ENCODE measurements at regions not wholly inside any gene's neighbourhood (a gene's known extent, or its start where the extent isn't known, plus 50 kb on each side); places are given as distances from the start of the nearest gene placed in this dataset.

DNA sequence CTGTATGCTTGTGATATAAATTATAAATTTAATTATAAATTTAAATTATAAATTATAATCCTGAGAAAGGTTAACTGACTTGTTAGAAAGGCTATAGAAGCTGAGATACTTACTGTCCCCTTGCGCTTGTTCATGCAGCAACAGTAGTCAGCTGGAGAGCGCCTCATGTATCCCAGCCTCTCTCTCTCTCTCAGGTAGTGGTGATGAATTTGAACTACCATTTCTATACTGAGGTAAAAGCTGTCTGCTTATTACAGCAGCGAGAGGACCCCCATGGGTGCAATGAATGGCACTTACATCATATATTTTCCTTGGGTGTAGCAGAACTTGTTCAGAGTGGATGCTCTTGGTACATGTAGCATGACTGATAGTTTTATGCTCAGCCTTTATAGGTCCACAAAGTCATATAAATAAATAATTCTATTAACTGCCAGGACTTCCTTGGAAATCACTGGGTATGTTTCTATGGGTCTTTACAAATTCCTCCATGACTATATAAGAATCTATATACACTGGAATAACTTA lies 1308.7 kb downstream of the REEP3 start:
- H3K4me1 Mint-ChIP-seq (ENCODE audit: insufficient read depth, unreplicated experiment): no peaks in the 10 kb centered on the region
- H3K9me3 Mint-ChIP-seq (ENCODE audit: unreplicated experiment): no peaks in the 10 kb centered on the region
- no peak for DNase-seq (ENCODE audit: unreplicated experiment)
- ChIA-PET POLR2A (no interaction called here), CTCF (no interaction called here)
- TF ChIP-seq, protein P1, sequence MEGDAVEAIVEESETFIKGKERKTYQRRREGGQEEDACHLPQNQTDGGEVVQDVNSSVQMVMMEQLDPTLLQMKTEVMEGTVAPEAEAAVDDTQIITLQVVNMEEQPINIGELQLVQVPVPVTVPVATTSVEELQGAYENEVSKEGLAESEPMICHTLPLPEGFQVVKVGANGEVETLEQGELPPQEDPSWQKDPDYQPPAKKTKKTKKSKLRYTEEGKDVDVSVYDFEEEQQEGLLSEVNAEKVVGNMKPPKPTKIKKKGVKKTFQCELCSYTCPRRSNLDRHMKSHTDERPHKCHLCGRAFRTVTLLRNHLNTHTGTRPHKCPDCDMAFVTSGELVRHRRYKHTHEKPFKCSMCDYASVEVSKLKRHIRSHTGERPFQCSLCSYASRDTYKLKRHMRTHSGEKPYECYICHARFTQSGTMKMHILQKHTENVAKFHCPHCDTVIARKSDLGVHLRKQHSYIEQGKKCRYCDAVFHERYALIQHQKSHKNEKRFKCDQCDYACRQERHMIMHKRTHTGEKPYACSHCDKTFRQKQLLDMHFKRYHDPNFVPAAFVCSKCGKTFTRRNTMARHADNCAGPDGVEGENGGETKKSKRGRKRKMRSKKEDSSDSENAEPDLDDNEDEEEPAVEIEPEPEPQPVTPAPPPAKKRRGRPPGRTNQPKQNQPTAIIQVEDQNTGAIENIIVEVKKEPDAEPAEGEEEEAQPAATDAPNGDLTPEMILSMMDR (IDR thresholded peaks at IDR 0.05; ENCODE audit: unreplicated experiment): no peak
- H3K4me3 Mint-ChIP-seq (ENCODE audit: unreplicated experiment): no peak overlapping the region
- intact Hi-C loops (cut with micrococcal nuclease): no loop called here
- H3K27me3 Mint-ChIP-seq (ENCODE audit: insufficient read depth, unreplicated experiment): no peaks in the 10 kb centered on the region
- BruUV-seq (replicated peaks): no TSS peak
- no peaks in the 10 kb centered on the region for H3K36me3 Mint-ChIP-seq (ENCODE audit: insufficient read depth, unreplicated experiment)
- H3K27ac Mint-ChIP-seq (ENCODE audit: low read depth, unreplicated experiment): no peak overlapping the region

DNA sequence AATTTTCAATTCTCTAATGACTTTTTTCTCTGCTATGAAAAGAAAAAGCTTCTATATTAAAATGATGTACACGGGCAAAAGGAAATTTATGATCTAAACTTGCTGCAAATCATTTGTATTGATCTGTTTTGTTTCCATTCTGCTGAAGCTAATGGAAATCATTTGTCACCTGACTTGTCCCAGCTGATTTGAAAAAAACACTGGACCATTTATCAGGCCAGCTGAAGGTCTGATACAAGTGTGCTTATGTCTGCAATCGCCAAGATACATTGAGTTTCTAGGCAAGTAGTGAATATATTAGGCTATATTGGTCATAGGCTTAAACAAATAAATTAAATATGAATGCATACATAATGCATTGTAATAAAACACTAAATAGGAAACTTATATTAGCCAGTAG lies 1309.7 kb downstream of the REEP3 start:
- ChIA-PET CTCF (interaction anchor here (0.6 kb wide), 1 partner anchor 17 kb away, joined by 4 read pairs; no protein-coding TSS in a partner anchor), POLR2A (no interaction called here)
- TF ChIP-seq, protein P1 (IDR thresholded peaks at IDR 0.05; ENCODE audit: unreplicated experiment): no peak
- DNase-seq (ENCODE audit: unreplicated experiment): no peak
- Mint-ChIP-seq H3K27me3 (ENCODE audit: insufficient read depth, unreplicated experiment) (no peaks in the 10 kb centered on the region), H3K4me3 (ENCODE audit: unreplicated experiment) (no peak overlapping the region), H3K9me3 (ENCODE audit: unreplicated experiment) (no peaks in the 10 kb centered on the region), H3K36me3 (ENCODE audit: insufficient read depth, unreplicated experiment) (no peaks in the 10 kb centered on the region), H3K4me1 (ENCODE audit: insufficient read depth, unreplicated experiment) (no peaks in the 10 kb centered on the region), H3K27ac (ENCODE audit: low read depth, unreplicated experiment) (no peak overlapping the region)
- intact Hi-C loops (cut with micrococcal nuclease): no loop called here
- BruUV-seq (replicated peaks): no TSS peak

DNA sequence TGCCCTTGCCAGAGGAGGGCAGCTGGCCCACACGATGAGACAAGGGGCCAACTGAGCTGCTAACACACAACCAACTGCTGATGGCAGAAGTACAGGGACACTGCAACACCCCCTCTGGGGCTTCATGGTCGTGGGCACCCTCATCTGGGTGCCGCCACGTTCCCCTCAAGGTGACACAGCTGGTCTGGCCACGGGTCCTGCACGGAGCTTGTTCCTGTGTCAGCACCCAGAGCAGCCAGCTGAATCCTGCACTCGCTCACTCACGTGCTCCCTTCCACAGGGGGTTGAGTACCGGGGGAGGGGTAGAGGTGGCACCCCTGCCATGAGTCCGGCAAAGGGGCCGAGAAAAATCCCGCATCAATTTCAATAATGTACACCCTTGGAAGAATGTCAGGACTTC lies 1319.1 kb downstream of the REEP3 start:
- BruUV-seq (replicated peaks): no TSS peak
- TF ChIP-seq, protein P1 (IDR thresholded peaks at IDR 0.05; ENCODE audit: unreplicated experiment): no peak
- Mint-ChIP-seq H3K4me1 (ENCODE audit: insufficient read depth, unreplicated experiment) (no peaks in the 10 kb centered on the region), H3K27ac (ENCODE audit: low read depth, unreplicated experiment) (no peak overlapping the region), H3K9me3 (ENCODE audit: unreplicated experiment) (no peaks in the 10 kb centered on the region), H3K27me3 (ENCODE audit: insufficient read depth, unreplicated experiment) (no peaks in the 10 kb centered on the region), H3K36me3 (ENCODE audit: insufficient read depth, unreplicated experiment) (no peaks in the 10 kb centered on the region), H3K4me3 (ENCODE audit: unreplicated experiment) (no peak overlapping the region)
- no peak for DNase-seq (ENCODE audit: unreplicated experiment)
- POLR2A ChIA-PET: interaction anchor here (0.7 kb wide), 1 partner anchor 48 kb away, joined by 3 read pairs; no protein-coding TSS in a partner anchor
- CTCF ChIA-PET: interaction anchor here (0.6 kb wide), 1 partner anchor 14 kb away, joined by 3 read pairs; no protein-coding TSS in a partner anchor
- intact Hi-C loops (cut with micrococcal nuclease): no loop called here

DNA sequence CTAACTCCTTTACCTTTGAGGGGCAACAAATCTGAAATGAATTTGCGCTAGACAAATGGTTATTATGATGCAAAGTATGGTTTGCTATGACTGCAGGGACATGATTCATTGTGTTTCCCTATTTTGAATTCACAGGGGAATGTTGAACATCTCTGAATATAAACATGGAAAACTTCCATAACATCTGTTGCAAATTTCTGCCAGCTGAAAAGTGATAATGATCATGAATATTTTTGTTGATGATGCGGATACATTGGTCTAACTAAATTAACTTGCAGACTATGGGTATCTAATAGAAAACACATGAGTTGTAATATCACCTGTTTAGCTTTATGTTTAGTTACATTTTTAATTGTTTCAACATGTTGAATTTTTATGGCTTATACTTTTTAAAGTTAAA lies 1325.5 kb downstream of the REEP3 start:
- H3K4me1 Mint-ChIP-seq (ENCODE audit: insufficient read depth, unreplicated experiment): no peaks in the 10 kb centered on the region
- no peaks in the 10 kb centered on the region for H3K27me3 Mint-ChIP-seq (ENCODE audit: insufficient read depth, unreplicated experiment)
- no peak for DNase-seq (ENCODE audit: unreplicated experiment)
- BruUV-seq (replicated peaks): no TSS peak
- H3K4me3 Mint-ChIP-seq (ENCODE audit: unreplicated experiment): no peak overlapping the region
- TF ChIP-seq, protein P1 (IDR thresholded peaks at IDR 0.05; ENCODE audit: unreplicated experiment): no peak
- intact Hi-C loops (cut with micrococcal nuclease): no loop called here
- H3K36me3 Mint-ChIP-seq (ENCODE audit: insufficient read depth, unreplicated experiment): no peaks in the 10 kb centered on the region
- CTCF ChIA-PET: no interaction called here
- no peak overlapping the region for H3K27ac Mint-ChIP-seq (ENCODE audit: low read depth, unreplicated experiment)
- no peaks in the 10 kb centered on the region for H3K9me3 Mint-ChIP-seq (ENCODE audit: unreplicated experiment)
- POLR2A ChIA-PET: no interaction called here

All from MCF 10A (cell line).